Effector memory CD8-positive, alpha-beta T cell (primary cell): ENCODE measurements at regions not wholly inside any gene's neighbourhood (a gene's known extent, or its start where the extent isn't known, plus 50 kb on each side); places are given as distances from the start of the nearest gene placed in this dataset.
"Not testable (repeated sequence)": the region's sequence is repeated elsewhere in the genome, so short reads cannot be mapped to it uniquely, and the experiment has no call there.

Experiments used
- ATAC-seq: fragments of 150-1000 bp; cut with Tn5 transposase; replicated peaks from 2 replicates; pipeline ENCODE4 v1.10.0; 2021; ENCODE audit warnings: mild to moderate bottlenecking, moderate library complexity
- DNase-seq, 3 experiments: peaks; one replicate each; pipeline ENCODE4 v3.0.0; 2021
- H3K27ac Mint-ChIP-seq, 2 donors: one replicate each; pipeline ENCODE4 v1.8.0; 2022; ENCODE audit warnings: mild to moderate bottlenecking in 2 of 2, mixed read lengths in 2 of 2, moderate library complexity in 2 of 2
- H3K27me3 Mint-ChIP-seq, 2 donors: one replicate each; pipeline ENCODE4 v1.8.0; 2022; ENCODE audit warnings: mixed read lengths in 2 of 2
- H3K36me3 Mint-ChIP-seq: one replicate; pipeline ENCODE4 v1.8.0; 2022; ENCODE audit warnings: mild to moderate bottlenecking, moderate library complexity, mixed read lengths; ENCODE audit not compliant: insufficient read depth
- H3K4me1 Mint-ChIP-seq, 2 donors: one replicate each; pipeline ENCODE4 v1.8.0; 2022; ENCODE audit warnings: low read depth in 2 of 2, mixed read lengths in 2 of 2
- H3K4me3 Mint-ChIP-seq, 2 donors: one replicate each; pipeline ENCODE4 v1.8.0; 2022; ENCODE audit warnings: mild to moderate bottlenecking in 2 of 2, mixed read lengths in 2 of 2, moderate library complexity in 2 of 2
- H3K9me3 Mint-ChIP-seq, 2 donors: one replicate each; pipeline ENCODE4 v1.8.0; 2022; ENCODE audit warnings: mixed read lengths in 2 of 2

DNA sequence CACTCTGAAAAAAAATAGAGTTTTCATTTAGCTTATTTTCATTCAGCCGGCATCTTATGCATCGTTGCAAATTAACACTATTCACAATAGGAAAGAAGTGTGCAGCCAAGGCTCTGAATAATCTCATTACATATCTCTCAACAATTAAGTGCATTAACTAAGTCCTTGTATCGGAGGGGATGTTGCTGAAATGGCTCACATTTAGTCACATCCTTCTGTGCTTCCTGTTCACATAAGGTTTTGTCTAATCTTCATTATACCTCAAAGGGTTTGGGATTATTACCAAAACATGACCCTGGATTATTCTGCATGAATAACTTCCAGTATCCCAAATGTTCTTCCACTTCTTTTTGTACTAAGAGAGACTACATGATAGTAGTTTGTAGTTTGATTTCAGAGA is 278.0 kb upstream of the GRIA1 start:
- no peak overlapping the region for H3K27ac Mint-ChIP-seq
- H3K27me3 Mint-ChIP-seq = no peaks in the 10 kb centered on the region
- H3K9me3 Mint-ChIP-seq = peaks cover 12 to 16% of the 10 kb centered on the region in 2 donors

DNA sequence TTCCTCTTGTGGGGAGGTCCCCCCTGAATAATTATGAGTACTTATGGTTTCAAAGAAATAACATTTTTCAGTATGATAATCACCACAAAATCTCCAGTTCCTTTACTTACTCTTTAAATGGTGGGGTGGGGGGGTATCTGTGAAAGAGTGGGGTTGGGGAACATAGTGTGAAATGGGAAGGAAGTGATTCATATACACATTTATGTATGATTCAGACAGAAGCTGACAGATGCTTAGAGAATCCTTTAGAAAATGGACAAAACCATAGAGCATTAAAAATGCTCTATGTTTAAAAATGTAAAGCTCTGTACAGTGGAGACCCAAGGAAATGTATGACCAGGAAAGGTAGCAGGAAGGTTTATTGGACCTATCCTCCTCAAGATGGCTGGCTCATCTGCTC is 267.5 kb upstream of the GRIA1 start:
- ATAC-seq = no peak
- H3K9me3 Mint-ChIP-seq = peaks cover 6 to 14% of the 10 kb centered on the region in 2 donors
- no peak overlapping the region for H3K27ac Mint-ChIP-seq
- no peaks in the 10 kb centered on the region for H3K4me1 Mint-ChIP-seq
- no peaks in the 10 kb centered on the region for H3K36me3 Mint-ChIP-seq
- H3K4me3 Mint-ChIP-seq = no peak overlapping the region
- H3K27me3 Mint-ChIP-seq = no peaks in the 10 kb centered on the region
- no peak for DNase-seq

More for the DNA sequence above, 278.0 kb upstream of the GRIA1 start:
- Mint-ChIP-seq H3K4me1 (no peaks in the 10 kb centered on the region), H3K4me3 (no peak overlapping the region), H3K36me3 (no peaks in the 10 kb centered on the region)
- ATAC-seq (no peak), DNase-seq (no peak)

DNA sequence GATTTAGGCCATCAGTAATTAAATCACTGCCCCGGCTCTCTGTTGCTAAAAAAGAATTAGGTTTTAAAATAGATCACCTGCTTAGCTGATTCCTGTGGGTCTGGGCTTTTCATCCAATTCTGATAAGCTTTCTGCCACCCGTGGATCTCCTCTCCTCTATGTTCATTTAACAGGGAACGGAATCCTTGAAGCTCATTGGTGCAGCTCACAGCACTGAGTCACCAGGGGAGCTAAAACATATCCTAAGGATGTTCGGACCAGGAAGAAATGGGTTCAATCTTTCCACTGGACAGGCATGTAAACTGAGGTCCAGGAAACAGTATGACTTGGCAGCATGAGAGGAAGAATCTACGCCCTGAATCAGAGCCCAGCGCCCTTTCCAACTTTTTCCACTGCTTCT is 267.1 kb upstream of the GRIA1 start:
- H3K9me3 Mint-ChIP-seq = peaks cover 6 to 11% of the 10 kb centered on the region in 2 donors
- H3K36me3 Mint-ChIP-seq = no peaks in the 10 kb centered on the region

DNA sequence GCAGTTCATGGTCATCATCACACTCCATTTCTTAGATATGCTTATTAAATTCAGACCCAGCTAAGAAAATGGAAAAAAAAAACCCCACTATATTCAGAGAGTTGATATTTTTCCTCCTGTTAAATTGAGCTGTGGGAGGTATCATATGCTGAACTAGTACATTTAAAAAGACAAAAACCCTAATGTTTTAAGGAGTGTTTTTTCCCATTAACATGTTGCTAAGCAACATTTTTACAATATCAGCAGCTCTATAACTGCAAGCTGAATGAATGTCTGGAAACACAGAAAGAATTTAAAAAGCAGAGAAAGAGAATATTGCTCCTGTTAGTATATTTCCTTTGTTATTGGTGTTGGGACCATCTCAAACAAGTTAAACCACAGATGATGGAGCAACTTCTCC is 265.8 kb upstream of the GRIA1 start:
- ATAC-seq (no peak), DNase-seq (no peak)
- no peak overlapping the region for H3K27ac Mint-ChIP-seq
- H3K9me3 Mint-ChIP-seq = peaks cover 6 to 11% of the 10 kb centered on the region in 2 donors
- no peak overlapping the region for H3K4me3 Mint-ChIP-seq
- no peaks in the 10 kb centered on the region for H3K4me1 Mint-ChIP-seq
- H3K27me3 Mint-ChIP-seq = no peaks in the 10 kb centered on the region
- H3K36me3 Mint-ChIP-seq = no peaks in the 10 kb centered on the region

More for the DNA sequence above, 267.1 kb upstream of the GRIA1 start:
- Mint-ChIP-seq H3K4me3 (no peak overlapping the region), H3K4me1 (no peaks in the 10 kb centered on the region), H3K27ac (no peak overlapping the region), H3K27me3 (no peaks in the 10 kb centered on the region)
- ATAC-seq = no peak
- DNase-seq = no peak

DNA sequence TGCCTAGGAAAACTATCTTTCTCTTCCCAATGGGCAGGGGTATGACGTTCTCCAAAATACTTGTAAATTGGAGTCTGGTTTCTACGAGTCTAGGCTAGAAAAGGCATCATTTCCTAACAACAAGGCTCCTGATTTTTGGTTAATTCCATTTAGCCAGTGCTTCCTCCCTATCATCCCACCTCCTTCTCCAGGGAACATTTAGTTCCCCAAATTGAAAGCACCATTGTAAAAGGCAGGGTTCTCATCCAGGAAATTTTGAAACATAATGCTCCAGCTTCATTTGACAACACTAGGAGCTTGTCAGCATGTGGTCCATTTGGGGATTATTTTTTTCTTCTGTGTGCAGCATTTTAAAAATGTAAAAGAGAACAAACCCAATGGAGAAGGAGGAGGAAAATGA is 256.5 kb upstream of the GRIA1 start:
- H3K36me3 Mint-ChIP-seq = no peaks in the 10 kb centered on the region
- DNase-seq (no peak), ATAC-seq (no peak)
- H3K27me3 Mint-ChIP-seq = no peaks in the 10 kb centered on the region
- H3K9me3 Mint-ChIP-seq = peaks cover 6 to 7% of the 10 kb centered on the region in 2 donors
- no peaks in the 10 kb centered on the region for H3K4me1 Mint-ChIP-seq
- no peak overlapping the region for H3K4me3 Mint-ChIP-seq
- no peak overlapping the region for H3K27ac Mint-ChIP-seq

DNA sequence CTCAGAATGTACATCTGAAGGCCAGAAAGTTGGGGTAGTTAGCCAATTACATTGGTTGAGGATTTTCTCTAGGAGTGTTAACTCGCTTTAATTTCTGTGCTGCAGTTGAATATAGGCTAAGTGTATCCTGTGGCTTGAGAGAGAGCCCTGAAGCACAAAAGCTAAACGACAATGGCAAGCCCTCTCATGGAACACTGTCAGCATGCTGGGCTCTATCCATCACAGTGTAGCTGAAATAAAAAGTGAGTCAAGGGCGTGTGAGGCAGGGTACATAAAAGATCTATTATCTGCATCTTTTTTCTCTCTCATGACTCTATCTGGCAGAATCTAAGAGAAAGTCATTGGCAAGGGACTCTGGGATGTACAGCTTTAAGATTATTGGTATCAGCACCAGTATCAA is 254.2 kb upstream of the GRIA1 start:
- Mint-ChIP-seq H3K4me3 (no peak overlapping the region), H3K27ac (no peak overlapping the region), H3K4me1 (no peaks in the 10 kb centered on the region), H3K27me3 (no peaks in the 10 kb centered on the region), H3K36me3 (no peaks in the 10 kb centered on the region), H3K9me3 (peaks cover 4 to 7% of the 10 kb centered on the region in 2 donors)
- no peak for DNase-seq
- no peak for ATAC-seq

DNA sequence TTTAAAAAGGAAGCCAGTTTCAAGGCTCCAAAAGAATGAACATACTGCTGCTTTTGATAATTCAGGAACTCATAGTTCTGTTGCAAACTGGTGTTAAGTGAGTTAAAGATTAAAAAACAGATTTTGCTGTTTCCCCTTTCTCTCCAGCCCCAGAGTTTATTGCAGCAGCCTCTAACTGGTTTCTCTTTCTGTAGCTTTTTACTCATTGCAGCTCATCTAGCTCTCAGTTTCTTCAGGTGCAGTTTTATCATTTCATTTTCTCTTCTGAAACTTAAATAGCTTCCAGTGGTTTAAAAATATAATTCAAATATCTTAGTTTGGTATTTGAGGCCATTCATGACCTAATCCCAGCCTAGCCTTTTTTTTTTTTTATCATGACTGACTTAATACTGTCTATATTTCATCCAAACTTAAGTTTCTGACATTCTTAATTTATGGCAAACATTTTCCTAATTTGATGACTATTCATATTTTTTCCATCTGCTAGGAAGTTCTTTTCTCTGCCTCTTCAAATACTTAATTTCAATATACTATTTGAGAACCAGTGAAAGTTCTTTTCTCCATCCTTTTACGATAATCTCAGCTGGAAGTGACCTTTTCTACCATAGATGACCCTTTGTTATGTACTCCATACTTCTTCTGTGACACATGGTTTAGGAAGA is 252.7 kb upstream of the GRIA1 start:
- Mint-ChIP-seq H3K36me3 (no peaks in the 10 kb centered on the region), H3K9me3 (peaks cover 4 to 7% of the 10 kb centered on the region in 2 donors), H3K27ac (no peak overlapping the region), H3K27me3 (no peaks in the 10 kb centered on the region), H3K4me3 (no peak overlapping the region), H3K4me1 (no peaks in the 10 kb centered on the region)
- ATAC-seq = no peak
- DNase-seq = no peak

DNA sequence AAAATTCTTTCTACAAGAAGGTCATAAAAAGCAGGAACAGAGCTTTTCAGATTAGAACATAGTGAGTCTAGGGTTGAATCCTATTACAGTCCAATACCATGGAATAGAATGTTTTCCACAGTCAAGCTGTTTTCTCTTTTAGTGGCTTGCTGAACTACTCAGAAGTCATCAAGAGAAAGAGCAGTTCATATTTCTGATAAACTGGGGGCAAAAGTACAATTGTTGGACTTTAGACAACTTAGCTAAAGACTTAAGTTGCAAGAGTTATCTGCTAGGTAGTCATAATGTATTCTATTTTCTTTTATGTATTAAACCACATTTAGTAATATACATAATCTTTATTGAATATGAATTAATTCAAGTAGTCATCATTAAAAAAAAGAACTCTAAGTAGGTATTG is 233.1 kb upstream of the GRIA1 start:
- ATAC-seq (no peak), DNase-seq (no peak)
- no peaks in the 10 kb centered on the region for H3K4me1 Mint-ChIP-seq
- H3K36me3 Mint-ChIP-seq = no peaks in the 10 kb centered on the region
- peaks cover 0 to 2% of the 10 kb centered on the region in 2 donors for H3K9me3 Mint-ChIP-seq
- H3K27ac Mint-ChIP-seq = no peak overlapping the region
- no peak overlapping the region for H3K4me3 Mint-ChIP-seq
- no peaks in the 10 kb centered on the region for H3K27me3 Mint-ChIP-seq

DNA sequence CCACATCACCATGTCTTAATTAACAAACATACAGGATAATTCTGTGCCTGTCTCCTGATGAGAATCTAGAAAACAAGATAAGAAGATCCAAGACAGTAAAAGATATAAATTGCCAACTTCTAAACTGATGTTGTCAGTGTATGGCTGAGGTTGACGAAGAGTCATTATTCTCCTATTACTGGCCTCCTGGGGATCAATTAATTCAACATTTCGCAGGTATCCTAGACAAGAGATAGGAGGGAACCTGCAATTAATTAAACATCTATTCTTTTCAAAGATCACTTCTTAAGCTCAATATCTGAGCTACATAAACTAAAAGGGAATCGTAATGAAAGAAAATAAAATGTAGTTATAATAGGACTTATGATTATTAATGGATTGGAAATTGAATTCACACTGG is 232.0 kb upstream of the GRIA1 start:
- ATAC-seq (no peak), DNase-seq (no peak)

DNA sequence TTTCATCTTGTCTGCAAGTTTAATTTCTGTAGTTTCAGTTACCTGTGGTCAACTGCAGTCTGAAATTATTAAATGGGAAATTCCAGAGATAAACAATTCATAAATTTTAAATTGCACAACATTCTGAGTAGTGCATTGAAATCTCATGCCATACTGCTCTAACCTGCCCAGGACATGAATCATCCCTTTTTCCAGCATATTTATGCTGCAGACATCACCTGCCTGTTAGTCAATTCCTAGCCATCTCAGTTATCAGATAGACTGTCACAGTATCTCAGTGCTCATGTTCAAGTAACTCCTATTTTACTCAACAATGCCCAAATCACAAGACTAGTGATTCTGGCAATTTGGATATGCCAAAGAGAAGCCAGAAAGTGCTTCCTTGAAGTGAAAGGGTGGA is 223.0 kb upstream of the GRIA1 start:
- no peak for ATAC-seq
- H3K4me3 Mint-ChIP-seq = no peak overlapping the region

More for the DNA sequence above, 232.0 kb upstream of the GRIA1 start:
- Mint-ChIP-seq H3K27ac (no peak overlapping the region), H3K9me3 (peaks cover 0 to 2% of the 10 kb centered on the region in 2 donors), H3K4me3 (no peak overlapping the region), H3K4me1 (no peaks in the 10 kb centered on the region), H3K27me3 (no peaks in the 10 kb centered on the region), H3K36me3 (no peaks in the 10 kb centered on the region)

DNA sequence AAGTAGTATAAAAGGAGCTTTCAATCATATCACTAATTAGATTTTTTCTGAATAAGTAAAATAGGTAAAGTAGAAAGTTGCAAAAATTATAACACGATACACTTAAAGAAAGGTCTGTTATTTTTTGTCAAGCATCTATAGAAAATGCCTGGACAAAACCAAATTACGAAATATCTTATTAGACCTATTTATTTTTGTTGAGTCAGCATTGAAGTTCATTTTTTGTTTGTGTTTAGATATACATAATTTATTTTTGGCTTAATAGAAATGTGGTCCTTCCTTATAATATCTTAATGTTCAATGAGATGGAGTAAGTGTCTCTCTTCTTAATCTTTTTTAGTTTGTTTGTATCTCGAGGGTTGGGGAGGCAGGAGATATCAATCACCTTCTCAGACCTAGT is 214.8 kb upstream of the GRIA1 start:
- no peak overlapping the region for H3K4me3 Mint-ChIP-seq
- H3K9me3 Mint-ChIP-seq = peaks cover 1 to 6% of the 10 kb centered on the region in 2 donors

More for the DNA sequence above, 223.0 kb upstream of the GRIA1 start:
- no peaks in the 10 kb centered on the region for H3K36me3 Mint-ChIP-seq
- DNase-seq = no peak
- H3K27ac Mint-ChIP-seq = no peak overlapping the region
- no peaks in the 10 kb centered on the region for H3K4me1 Mint-ChIP-seq
- H3K9me3 Mint-ChIP-seq = peaks cover 0 to 1% of the 10 kb centered on the region in 2 donors
- H3K27me3 Mint-ChIP-seq = no peaks in the 10 kb centered on the region

DNA sequence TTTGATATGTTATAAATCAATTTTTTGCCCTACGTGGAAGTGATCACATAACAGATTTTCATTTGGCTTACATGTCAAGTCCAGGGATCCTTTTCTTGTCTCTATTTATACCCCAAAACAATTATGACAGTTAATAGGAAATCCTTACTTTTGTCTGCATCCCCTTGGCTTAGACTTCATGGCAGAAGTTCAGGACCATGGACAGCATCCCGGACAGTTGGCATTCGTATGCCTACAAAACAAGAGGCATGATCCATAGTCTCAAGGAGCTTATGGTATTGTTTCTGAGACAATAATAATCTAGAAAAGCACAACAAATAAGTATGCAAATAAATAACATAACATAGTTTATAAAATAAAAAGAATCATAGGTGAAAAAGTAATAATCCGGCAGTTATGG is 214.3 kb upstream of the GRIA1 start:
- DNase-seq = no peak
- Mint-ChIP-seq H3K4me1 (no peaks in the 10 kb centered on the region), H3K9me3 (peaks cover 1 to 6% of the 10 kb centered on the region in 2 donors), H3K36me3 (peaks cover 4% of the 10 kb centered on the region), H3K27me3 (no peaks in the 10 kb centered on the region), H3K27ac (no peak overlapping the region), H3K4me3 (no peak overlapping the region)
- no peak for ATAC-seq

More for the DNA sequence above, 214.8 kb upstream of the GRIA1 start:
- Mint-ChIP-seq H3K36me3 (peaks cover 4% of the 10 kb centered on the region), H3K4me1 (no peaks in the 10 kb centered on the region), H3K27ac (no peak overlapping the region), H3K27me3 (no peaks in the 10 kb centered on the region)
- no peak for DNase-seq
- ATAC-seq = no peak

DNA sequence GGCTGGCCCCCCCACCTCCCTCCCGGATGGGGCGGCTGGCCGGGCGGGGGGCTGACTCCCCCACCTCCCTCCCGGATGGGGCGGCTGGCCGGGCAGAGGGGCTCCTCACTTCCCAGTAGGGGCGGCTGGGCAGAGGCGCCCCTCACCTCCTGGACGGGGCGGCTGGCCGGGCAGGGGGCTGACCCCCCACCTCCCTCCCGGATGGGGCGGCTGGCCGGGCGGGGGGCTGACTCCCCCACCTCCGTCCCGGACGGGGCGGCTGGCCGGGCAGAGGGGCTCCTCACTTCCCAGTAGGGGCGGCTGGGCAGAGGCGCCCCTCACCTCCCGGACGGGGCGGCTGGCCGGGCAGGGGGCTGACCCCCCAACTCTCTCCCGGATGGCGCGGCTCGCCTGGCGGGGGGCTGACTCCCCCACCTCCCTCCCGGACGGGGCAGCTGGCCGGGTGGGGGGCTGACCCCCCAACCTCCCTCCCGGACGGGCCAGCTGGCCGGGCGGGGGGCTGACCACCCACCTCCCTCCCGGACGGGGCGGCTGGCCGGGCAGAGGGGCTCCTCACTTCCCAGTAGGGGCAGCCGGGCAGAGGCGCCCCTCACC is 194.1 kb upstream of the GRIA1 start:
- not testable (repeated sequence) for ATAC-seq, H3K27me3 Mint-ChIP-seq, H3K27ac Mint-ChIP-seq, H3K4me1 Mint-ChIP-seq, H3K4me3 Mint-ChIP-seq, H3K9me3 Mint-ChIP-seq, H3K36me3 Mint-ChIP-seq, DNase-seq

DNA sequence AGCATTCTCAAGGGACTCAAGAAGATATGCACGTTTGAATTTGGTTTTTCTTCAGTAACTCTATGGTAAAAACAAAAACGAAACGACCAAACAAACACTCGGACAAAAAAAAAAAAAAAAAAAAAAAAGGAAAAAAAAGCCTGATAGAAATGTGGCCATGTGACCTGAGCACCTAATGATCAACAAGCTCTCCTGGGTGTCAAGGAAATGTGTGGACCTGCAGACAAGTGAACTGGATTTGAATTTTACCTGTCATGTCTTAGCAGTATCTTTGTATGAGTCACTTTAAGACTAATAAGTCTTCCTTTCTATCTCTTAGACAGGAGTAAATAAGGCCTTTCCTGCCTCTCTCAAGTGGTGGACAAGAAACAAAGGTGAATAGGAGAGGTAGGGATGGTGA is 190.6 kb upstream of the GRIA1 start:
- Mint-ChIP-seq H3K9me3 (peaks cover 2 to 7% of the 10 kb centered on the region in 2 donors), H3K27ac (no peak overlapping the region), H3K36me3 (no peaks in the 10 kb centered on the region), H3K4me1 (no peaks in the 10 kb centered on the region), H3K4me3 (no peak overlapping the region), H3K27me3 (no peaks in the 10 kb centered on the region)
- ATAC-seq = no peak
- DNase-seq = no peak
